GM18858 (cell line): ENCODE measurements at regions not wholly inside any gene's neighbourhood (a gene's known extent, or its start where the extent isn't known, plus 50 kb on each side); places are given as distances from the start of the nearest gene placed in this dataset.

ENCODE experiments used
- ATAC-seq: cut with Tn5 transposase; IDR thresholded peaks from one replicate; pipeline ENCODE4 v1.9.1; 2021; ENCODE audit not compliant: unreplicated experiment

GRCh38 chr1:188237573-188238348 is 1409.0 kb downstream of the PLA2G4A start:
- no peak for ATAC-seq

GRCh38 chr1:188240772-188241406 is 1412.1 kb downstream of the PLA2G4A start:
- no peak for ATAC-seq

GRCh38 chr1:188241629-188242028 is 1412.9 kb downstream of the PLA2G4A start:
- ATAC-seq, result no peak

- no peak for ATAC-seq
Measured at GRCh38 chr1:188243456-188243855, 1414.7 kb downstream of the PLA2G4A start.

GRCh38 chr1:188244681-188245080 is 1415.9 kb downstream of the PLA2G4A start:
- no peak for ATAC-seq

- no peak for ATAC-seq
Measured at GRCh38 chr1:188247255-188247654, 1418.5 kb downstream of the PLA2G4A start.

GRCh38 chr1:188249811-188250210 is 1421.1 kb downstream of the PLA2G4A start:
- no peak for ATAC-seq

- no peak for ATAC-seq
Measured at GRCh38 chr1:188251036-188251435, 1422.3 kb downstream of the PLA2G4A start.

GRCh38 chr1:188261849-188262248 is 1433.1 kb downstream of the PLA2G4A start:
- no peak for ATAC-seq

GRCh38 chr1:188269956-188270355 is 1441.2 kb downstream of the PLA2G4A start:
- no peak for ATAC-seq

GRCh38 chr1:188270497-188270896 is 1441.7 kb downstream of the PLA2G4A start:
- ATAC-seq, result no peak

- ATAC-seq, result no peak
Measured at GRCh38 chr1:188277771-188278170, 1449.0 kb downstream of the PLA2G4A start.

GRCh38 chr1:188281921-188282320 is 1453.2 kb downstream of the PLA2G4A start:
- no peak for ATAC-seq

GRCh38 chr1:188295157-188295556 is 1466.4 kb downstream of the PLA2G4A start:
- ATAC-seq, result no peak

- ATAC-seq, result no peak
Measured at GRCh38 chr1:188302746-188303145, 1474.0 kb downstream of the PLA2G4A start.

- ATAC-seq, result no peak
Measured at GRCh38 chr1:188314557-188315137, 1485.9 kb downstream of the PLA2G4A start.

- ATAC-seq, result no peak
Measured at GRCh38 chr1:188317894-188318293, 1489.1 kb downstream of the PLA2G4A start.

GRCh38 chr1:188325211-188325610 is 1496.5 kb downstream of the PLA2G4A start:
- ATAC-seq, result no peak

- ATAC-seq, result no peak
Measured at GRCh38 chr1:188343914-188344313, 1515.2 kb downstream of the PLA2G4A start.

- ATAC-seq, result no peak
Measured at GRCh38 chr1:188350104-188350503, 1521.4 kb downstream of the PLA2G4A start.

GRCh38 chr1:188355082-188355481 is 1526.3 kb downstream of the PLA2G4A start:
- ATAC-seq, result no peak

GRCh38 chr1:188355847-188356246 is 1527.1 kb downstream of the PLA2G4A start:
- ATAC-seq, result no peak
